CD4-positive, alpha-beta T cell treated with Interleukin-4 for 1 hour (primary cell): ENCODE measurements at regions not wholly inside any gene's neighbourhood (a gene's known extent, or its start where the extent isn't known, plus 50 kb on each side); places are given as distances from the start of the nearest gene placed in this dataset.
"Not testable (repeated sequence)": the region's sequence is repeated elsewhere in the genome, so short reads cannot be mapped to it uniquely, and the experiment has no call there.

Experiments used
- DNase-seq, 2 donors: peaks; one replicate each; pipeline ENCODE4 v3.0.0-alpha.2; 2020 to 2022

DNA sequence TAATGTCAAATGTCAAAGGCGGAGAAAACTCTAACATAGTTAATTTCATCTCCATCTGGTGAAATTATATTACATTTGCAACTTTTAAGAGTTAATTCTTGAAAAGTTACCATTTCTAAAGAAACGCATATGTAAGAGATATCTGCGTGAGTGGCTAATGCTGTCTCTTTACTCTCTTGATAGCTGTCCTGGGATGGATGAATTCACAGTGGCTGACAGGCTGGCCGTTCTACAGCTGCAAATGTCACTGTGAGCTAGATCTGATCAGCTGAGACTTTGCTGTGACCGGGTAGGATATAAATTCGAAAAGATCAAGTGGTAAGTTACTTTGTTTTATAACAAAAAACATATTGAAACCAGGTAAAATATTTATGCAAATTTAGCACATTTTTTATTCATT lies 557.1 kb upstream of the DDX18 start:
- DNase-seq: no peak

DNA sequence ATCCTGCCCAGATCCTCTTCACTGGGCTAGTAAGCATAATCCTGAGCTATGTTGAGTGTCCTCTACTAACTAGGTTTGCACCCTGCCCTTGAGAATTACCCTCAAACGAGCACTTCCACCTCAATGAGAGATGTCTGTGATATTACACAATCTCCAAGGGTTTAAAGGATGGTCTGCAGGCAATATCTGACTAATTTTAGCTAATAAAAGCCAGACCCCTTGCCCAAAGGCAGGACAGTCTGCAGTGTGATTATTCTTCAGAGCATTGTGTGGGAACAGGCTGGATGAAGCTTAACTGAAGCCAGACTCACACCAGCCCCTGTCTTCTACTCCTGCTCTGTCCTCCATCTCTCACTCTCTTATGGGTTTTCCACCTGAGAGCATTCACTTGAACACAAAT lies 544.9 kb upstream of the DDX18 start:
- no peak for DNase-seq

DNA sequence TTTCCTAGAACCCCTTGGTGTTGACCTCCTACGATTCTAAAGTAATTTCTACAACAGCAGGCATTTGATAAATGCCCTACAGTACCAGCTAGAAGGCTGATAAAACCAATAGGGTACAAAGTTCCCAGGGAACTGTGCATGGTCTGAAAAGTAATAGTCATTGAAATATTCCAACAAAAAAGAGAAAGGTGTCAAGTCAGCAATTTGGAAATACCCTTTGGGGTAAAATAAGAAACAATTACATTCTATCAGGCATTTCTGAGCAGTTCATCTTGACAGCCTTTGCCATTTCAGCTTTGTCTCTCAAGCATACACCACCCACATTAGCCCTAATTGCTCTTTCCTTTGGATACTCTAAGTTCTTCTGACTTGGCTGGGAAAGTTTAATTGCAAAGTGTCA lies 542.9 kb upstream of the DDX18 start:
- DNase-seq: no peak

DNA sequence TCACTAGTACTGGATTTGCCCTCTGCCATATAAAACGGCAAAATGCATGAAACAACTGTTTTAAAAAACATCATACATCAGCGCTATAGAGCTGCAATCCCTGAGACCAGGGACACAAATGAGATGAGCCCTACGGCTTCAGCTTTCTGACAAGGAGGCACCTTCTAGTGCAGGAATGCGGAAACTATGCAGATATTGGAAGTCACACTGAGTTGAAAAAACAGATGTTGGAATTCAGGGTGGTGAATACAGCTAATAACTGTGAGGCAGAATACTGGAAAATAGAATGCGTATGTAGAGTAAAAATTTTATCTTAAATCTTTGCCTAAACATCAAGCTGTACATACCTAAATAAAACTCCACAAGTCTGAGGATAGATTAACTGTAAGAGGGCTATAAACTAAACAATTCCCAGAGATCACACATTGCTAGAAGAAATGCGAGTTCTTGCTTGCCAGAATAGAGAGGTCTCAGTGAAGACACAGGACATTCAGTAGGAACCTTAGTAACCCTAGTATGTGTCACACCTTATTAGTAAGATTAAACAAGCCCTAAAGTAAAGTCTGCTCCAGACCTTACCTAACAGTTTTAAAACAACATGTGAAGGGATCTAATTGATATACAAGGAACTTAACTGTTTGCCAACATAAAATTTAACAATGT lies 541.4 kb upstream of the DDX18 start:
- no peak for DNase-seq

DNA sequence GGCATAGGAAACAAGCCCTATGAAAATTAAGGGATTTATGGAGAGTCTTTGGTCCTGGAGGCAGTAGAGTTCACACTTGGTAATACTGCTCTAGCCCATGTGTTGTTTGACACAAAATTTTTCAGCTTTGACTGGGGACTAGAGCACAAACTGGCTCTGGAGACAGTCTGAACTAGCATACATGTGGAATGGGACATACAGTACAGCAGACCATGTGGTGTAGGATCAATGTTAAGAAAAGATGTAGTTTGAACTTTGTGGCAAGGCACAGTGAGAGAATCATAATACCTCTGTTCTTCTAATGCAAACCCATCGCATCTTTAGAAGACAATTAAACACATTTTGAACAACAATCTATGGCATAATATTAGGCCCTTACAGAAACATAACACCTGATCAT lies 521.5 kb upstream of the DDX18 start:
- no peak for DNase-seq

DNA sequence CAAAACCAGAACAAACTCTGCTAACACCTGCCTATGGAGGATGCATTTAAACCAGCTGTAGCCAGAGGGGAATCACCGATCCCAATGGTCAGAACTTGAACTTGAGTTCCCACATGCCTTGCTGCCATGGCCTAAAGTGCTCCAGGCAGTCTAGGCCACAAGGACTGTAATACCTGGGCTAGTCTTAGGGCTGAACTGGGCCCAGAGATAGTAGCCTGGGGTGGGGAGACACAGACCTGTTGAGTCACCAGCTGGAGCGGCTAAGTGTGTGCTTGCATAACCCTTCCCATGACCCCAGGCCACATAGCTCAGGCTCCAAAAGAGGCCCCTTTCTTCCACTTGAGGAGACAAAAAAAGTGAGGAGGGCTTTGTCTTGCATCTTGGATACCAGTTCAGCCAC lies 515.0 kb upstream of the DDX18 start:
- DNase-seq: no peak

- no peak for DNase-seq
Observed at GRCh38 chr2:117308861-117309770, 505.4 kb upstream of the DDX18 start.

DNA sequence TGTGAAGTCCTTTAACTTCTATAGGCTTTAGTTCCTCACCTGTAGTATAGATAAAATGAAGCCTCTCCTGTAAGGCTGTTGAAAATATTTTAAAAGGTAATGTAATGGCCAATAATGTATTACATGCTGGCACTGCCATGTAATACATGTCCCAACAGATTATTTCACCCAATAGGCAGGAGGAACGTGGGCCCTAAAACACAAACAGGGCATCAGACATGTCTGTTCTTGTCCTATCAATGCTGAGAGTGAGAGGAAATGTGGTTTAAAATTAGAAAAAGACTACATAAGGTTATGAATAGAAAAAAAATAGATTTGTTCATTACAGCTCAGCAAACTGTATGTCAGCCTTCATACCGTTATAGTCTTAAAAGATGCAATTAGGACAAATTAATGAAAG lies 492.7 kb upstream of the DDX18 start:
- DNase-seq: no peak

DNA sequence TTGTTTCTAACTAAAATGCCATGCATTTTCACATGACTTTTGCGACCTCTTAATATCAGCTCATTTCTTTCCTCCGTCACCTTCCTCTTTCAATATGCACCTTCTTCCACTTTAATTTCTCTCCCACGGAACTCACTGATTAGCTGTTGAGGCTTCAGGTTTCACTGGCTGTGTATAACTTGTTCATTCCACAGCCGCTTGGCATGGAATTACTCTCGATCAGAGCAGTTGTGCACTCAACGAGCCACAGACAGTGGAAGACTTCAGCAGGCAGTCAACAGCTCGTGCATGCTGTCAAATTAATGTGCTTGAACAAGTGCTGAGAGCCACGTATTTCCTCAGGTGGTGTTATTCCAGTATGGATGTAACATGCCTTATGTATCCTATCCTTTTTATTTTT lies 491.2 kb upstream of the DDX18 start:
- DNase-seq: no peak

DNA sequence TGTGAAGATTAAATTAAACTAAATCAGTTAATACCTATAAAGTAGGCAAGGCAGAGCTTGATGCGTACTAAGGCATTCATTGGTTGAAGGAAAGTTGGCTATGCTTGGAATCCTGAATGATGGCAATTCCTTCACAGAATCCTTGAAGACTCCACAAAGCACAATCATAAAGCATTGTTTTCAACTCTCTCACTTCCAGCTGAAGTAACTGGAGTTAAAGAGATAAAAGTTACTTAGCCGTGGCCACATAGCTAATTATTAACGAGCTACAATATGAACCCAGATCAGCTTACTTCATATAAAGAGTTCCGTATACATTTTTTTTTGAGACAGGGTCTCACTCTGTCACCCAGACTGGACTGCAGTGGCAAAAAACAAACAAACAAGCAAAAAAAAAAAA lies 483.9 kb upstream of the DDX18 start:
- DNase-seq: no peak

GRCh38 chr2:117335967-117336366 lies 478.5 kb upstream of the DDX18 start:
- no peak for DNase-seq

DNA sequence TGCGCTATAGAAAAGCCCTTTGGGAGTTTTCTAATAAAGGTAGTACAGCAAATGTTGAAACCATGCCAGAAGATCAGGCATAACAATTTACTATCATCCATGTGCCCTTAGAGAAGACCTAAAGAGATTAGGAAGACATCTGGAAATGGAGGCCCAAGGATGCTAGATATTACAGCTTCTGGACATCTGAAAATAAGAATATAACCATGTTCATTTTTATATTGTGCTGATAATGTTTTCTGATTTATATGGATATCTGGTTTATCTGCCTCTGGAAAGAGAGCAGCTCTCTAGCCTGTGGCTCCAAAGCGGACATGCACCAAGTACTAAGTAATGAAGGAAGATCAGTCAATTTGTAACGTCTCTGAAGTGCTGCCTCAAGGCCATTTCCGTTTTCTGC lies 478.0 kb upstream of the DDX18 start:
- DNase-seq: no peak

DNA sequence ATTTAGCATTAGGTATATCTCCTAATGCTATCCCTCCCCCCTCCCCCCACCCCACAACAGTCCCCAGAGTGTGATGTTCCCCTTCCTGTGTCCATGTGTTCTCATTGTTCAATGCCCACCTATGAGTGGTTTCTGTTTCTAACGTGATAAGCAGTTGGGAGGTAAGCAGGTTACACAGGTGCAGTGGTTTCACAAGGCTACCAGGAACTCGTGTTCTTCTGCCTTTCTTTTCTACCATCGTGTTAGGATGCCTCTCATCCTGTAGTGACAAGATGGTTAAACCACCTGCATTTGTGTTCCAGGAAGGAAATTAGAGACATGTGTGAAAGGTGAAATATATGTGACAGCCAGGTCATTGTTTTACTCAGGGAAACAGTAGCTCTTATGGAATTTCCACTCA lies 476.5 kb upstream of the DDX18 start:
- not testable (repeated sequence) for DNase-seq

DNA sequence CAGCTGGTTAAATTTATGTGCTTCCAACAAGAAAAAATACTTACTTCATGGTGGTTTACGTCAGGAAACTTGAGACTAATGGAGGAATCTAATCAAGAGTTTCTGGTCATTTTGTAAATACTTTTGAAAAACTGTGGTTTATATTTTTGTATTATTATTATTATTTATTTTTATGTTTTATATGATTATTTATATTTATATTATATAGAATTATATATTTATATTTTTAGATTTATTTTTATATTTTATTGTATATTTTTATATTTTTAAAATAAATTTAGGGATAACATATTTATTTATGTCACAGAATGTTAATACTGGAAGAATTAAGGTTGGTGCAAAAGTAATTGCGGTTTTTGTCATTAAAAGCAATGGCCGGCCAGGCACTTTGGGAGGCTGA lies 474.5 kb upstream of the DDX18 start:
- no peak for DNase-seq

- no peak for DNase-seq
Observed at GRCh38 chr2:117341690-117342089, 472.8 kb upstream of the DDX18 start.

- no peak for DNase-seq
Observed at GRCh38 chr2:117342415-117342814, 472.1 kb upstream of the DDX18 start.

DNA sequence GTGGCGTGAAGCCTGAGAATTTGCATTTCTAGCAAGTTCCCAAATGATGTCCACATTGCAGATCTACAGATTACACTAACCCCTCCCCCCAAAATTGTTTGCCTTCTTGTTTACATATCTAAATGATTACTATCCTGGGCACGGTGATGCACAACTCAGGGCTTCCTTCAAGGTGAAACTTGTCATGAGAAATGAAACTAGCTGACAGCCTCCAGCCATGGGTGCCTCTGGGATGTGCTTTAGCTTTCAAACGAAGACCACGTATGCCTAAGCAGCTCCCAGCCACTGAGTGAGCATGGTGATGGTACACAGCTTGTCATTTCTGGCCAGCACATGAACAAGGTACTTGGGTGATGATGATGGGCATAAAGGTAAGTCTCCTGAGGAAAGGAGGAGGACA lies 464.8 kb upstream of the DDX18 start:
- no peak for DNase-seq

GRCh38 chr2:117351396-117351795 lies 463.1 kb upstream of the DDX18 start:
- no peak for DNase-seq

DNA sequence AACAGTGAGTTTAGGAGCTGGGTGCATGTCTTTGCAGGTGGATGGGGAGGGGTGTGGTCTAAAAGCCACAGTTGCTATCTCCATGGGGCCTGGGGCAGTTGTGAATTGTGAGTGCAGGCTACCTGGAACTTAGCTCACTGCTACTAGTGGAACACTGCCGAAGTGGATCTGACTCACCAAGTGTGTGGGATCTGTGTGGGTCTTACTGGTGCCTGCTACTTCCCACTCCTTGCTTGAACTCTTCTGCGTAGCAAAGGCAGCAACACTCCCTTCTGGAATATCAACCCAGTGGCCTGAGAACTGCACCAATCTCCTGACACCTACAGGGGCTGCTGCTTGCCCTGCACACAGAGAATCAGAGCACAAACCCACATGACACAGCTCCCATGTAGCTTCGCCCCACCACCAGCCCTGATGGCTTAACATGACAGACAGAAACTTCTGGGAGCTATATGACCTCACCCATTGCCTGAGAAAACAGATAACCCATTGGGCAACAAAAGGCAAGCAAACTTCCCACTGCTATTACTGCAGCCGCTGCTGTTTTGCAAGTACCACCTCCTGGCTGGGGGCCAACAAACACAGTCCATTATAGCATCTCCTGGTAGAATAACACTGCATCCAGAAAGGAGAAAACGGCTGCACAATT lies 455.1 kb upstream of the DDX18 start:
- no peak for DNase-seq

DNA sequence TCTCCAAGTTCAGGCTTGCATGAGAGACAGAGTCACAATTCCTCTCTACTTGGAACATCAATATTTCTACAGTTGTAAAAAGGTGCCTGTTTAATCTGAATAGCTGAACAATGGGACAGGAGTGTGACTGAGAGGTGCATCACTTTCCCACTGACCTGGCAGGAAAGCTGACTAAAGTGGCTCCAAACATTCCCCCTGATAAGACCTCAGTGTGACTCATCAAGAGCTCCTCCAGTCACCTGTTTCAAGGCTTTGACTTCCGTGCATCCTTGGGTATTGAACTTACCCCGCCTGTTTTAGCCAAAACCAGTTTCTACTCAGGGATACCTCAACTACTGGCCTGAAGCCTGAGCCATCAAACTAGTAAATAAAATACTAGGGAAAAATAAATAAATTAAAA lies 453.9 kb upstream of the DDX18 start:
- DNase-seq: no peak

DNA sequence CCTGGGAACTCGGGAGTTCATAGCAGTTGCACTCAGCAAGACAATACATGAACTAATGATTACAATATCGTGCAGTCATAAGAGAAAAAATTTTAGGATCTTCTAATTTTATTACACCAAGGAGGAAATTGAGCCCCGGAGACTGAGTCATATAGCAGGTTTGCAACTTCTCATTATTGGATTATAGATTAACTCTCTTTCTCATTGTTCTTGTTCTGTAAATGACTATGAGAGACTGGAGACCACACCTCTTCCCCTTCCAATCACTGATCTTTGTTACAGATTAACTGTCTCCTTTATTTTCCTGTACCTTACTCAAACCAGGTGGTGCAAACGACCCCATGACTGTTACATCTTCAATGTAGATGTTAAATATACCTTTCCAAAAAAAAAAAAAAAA lies 435.8 kb upstream of the DDX18 start:
- no peak for DNase-seq

- DNase-seq: no peak
Observed at GRCh38 chr2:117379928-117380327, 434.6 kb upstream of the DDX18 start.

- DNase-seq: not testable (repeated sequence)
Observed at GRCh38 chr2:117383997-117384396, 430.5 kb upstream of the DDX18 start.

DNA sequence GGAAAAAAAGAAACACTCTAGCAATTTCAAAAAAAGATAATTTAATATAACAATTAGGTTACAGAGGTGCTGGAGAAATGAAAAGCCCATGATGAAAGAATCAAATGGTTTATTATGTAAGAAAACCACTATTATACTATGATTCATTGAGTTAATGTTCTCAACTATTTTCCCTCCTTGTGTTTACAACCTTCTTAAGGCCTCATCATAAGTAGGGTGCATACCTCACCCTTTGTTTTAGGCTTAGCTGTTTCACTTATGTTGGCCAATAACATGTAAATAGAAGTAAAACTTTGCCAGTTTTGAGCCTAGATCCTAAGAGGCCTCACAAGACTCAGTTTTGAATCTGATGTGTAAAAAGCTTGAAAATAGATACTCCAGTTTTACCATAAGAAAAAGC lies 418.3 kb upstream of the DDX18 start:
- no peak for DNase-seq
